Testis (tissue), 2 donors: ENCODE measurements at regions not wholly inside any gene's neighbourhood (a gene's known extent, or its start where the extent isn't known, plus 50 kb on each side); places are given as distances from the start of the nearest gene placed in this dataset.
A peak's percentile ranks its signal among the peaks of the same experiment; 100 is the strongest.
"Not testable (repeated sequence)": the region's sequence is repeated elsewhere in the genome, so short reads cannot be mapped to it uniquely, and the experiment has no call there.

Source experiments
- DNase-seq: peaks from one replicate; pipeline ENCODE4 v3.0.0-alpha.2; 2019
- H3K27ac ChIP-seq, 2 donors: fragments of 200-600 bp; sonication (generic); one replicate each; pipeline ENCODE4 v1.5.1; 2019
- H3K27me3 ChIP-seq: fragments of 200-600 bp; sonication (generic); one replicate; pipeline ENCODE4 v1.5.1; 2019
- H3K36me3 ChIP-seq: fragments of 200-600 bp; sonication (generic); one replicate; pipeline ENCODE4 v1.5.1; 2017; ENCODE audit warnings: low read depth; ENCODE audit errors: missing control alignments
- H3K4me1 ChIP-seq: fragments of 200-600 bp; sonication (generic); one replicate; pipeline ENCODE4 v1.5.1; 2019
- H3K4me3 ChIP-seq, 2 donors: fragments of 200-600 bp; sonication (generic); one replicate each; pipeline ENCODE4 v1.5.1; 2017 to 2019
- H3K9me3 ChIP-seq: fragments of 200-600 bp; sonication (generic); one replicate; pipeline ENCODE4 v1.5.1; 2017
- POLR2A ChIP-seq: fragments of 450-650 bp; IDR thresholded peaks from one replicate; pipeline ENCODE4 v1.6.1; 2017; ENCODE audit warnings: antibody characterized with exemption, mild to moderate bottlenecking, moderate library complexity
- WGBS, 2 donors: methylation state at CpG; one replicate each; pipeline ENCODE4 v1.1.5; 2018; 5-methylcytosine and 5-hydroxymethylcytosine counted together
- intact Hi-C: fragments of 100-400 bp; cut with DNase I; formaldehyde crosslinking; loops from one replicate; pipeline ENCODE4 v1.15.1; 2023; ENCODE audit warnings: low total_unique reads
- TF ChIP-seq, protein P1 (sequence below), 3 experiments: fragments of 450-650 bp in 2 of 3; fragments of 200-600 bp in 1 of 3; sonication (generic) in 1 of 3; IDR thresholded peaks; one replicate each; pipeline ENCODE4 v1.5.1; 2016 to 2019; ENCODE audit warnings: antibody characterized with exemption in 3 of 3, mild to moderate bottlenecking in 2 of 3, moderate library complexity in 1 of 3

- no peak for DNase-seq
- no peak for TF ChIP-seq POLR2A
- TF ChIP-seq, protein P1, sequence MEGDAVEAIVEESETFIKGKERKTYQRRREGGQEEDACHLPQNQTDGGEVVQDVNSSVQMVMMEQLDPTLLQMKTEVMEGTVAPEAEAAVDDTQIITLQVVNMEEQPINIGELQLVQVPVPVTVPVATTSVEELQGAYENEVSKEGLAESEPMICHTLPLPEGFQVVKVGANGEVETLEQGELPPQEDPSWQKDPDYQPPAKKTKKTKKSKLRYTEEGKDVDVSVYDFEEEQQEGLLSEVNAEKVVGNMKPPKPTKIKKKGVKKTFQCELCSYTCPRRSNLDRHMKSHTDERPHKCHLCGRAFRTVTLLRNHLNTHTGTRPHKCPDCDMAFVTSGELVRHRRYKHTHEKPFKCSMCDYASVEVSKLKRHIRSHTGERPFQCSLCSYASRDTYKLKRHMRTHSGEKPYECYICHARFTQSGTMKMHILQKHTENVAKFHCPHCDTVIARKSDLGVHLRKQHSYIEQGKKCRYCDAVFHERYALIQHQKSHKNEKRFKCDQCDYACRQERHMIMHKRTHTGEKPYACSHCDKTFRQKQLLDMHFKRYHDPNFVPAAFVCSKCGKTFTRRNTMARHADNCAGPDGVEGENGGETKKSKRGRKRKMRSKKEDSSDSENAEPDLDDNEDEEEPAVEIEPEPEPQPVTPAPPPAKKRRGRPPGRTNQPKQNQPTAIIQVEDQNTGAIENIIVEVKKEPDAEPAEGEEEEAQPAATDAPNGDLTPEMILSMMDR (IDR thresholded peaks at IDR 0.05), result no peak
- Histone ChIP-seq H3K27me3 (no peaks in the 10 kb centered on the region), H3K36me3 (no peaks in the 10 kb centered on the region), H3K9me3 (no peaks in the 10 kb centered on the region), H3K4me1 (no peaks in the 10 kb centered on the region), H3K4me3 (no peak overlapping the region), H3K27ac (no peak overlapping the region)
- WGBS, 2 donors, result 71 to 91% methylated on average over 12 of the region's 12 CpGs
- intact Hi-C loops, result no loop called here
These were observed 894.8 kb upstream of the EPHA5 start for GRCh38 chr4:66564901-66565651.

GRCh38 chr4:66562276-66562806 lies 892.1 kb upstream of the EPHA5 start:
- Histone ChIP-seq H3K4me3 (no peak overlapping the region), H3K4me1 (no peaks in the 10 kb centered on the region), H3K9me3 (no peaks in the 10 kb centered on the region), H3K27me3 (no peaks in the 10 kb centered on the region), H3K27ac (no peak overlapping the region), H3K36me3 (no peaks in the 10 kb centered on the region)
- DNase-seq, result no peak
- intact Hi-C loops, result no loop called here
- TF ChIP-seq, protein P1 (IDR thresholded peaks at IDR 0.05), result no peak
- TF ChIP-seq POLR2A, result no peak

GRCh38 chr4:66561465-66562053 lies 891.3 kb upstream of the EPHA5 start:
- H3K27me3 ChIP-seq, intact Hi-C loops, H3K27ac ChIP-seq, H3K9me3 ChIP-seq, H3K36me3 ChIP-seq, H3K4me1 ChIP-seq: not testable (repeated sequence)
- WGBS, 2 donors, result 66 to 84% methylated on average over 6 to 9 of the region's 42 CpGs
- H3K4me3 ChIP-seq, result peak overlapping the region; percentile 33 to 34
- peak; percentile 28 for DNase-seq

GRCh38 chr4:66558651-66559050 lies 888.4 kb upstream of the EPHA5 start:
- H3K27ac ChIP-seq, result no peak overlapping the region
- no peaks in the 10 kb centered on the region for H3K27me3 ChIP-seq
- no peak for TF ChIP-seq POLR2A
- TF ChIP-seq, protein P1 (IDR thresholded peaks at IDR 0.05), result no peak
- no peaks in the 10 kb centered on the region for H3K36me3 ChIP-seq
- no peaks in the 10 kb centered on the region for H3K9me3 ChIP-seq
- H3K4me3 ChIP-seq, result no peak overlapping the region
- intact Hi-C loops, result no loop called here
- H3K4me1 ChIP-seq, result no peaks in the 10 kb centered on the region
- DNase-seq, result no peak

DNA sequence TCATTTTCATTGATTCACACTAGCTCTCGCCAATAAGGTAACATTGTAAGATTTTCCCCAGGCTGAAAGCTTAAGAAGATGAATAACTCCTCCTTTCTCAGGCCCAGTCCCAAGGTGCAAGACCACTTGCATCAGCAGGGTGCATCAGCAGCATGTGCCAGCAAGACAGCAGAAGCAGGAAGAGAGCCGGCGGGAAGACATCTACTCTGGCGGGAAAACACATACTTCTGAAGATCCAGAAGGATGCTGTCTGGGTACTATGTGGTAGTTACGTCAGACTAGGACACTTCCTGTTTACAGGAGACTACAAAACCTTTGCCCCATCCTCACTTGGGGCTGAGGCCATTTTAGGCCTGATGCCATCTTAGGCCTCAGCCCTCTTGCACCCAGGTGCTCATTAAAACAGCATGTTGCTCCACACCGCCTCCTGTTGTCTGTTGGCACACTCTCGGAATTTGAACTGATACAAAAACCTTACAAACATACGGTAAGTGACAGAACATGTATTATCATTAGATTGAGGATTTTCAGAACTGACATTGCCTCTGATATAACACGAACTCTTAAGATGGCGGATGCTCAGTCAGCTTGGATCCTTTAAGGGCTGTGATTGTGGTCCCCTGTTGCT lies 886.5 kb upstream of the EPHA5 start:
- H3K9me3 ChIP-seq, result no peaks in the 10 kb centered on the region
- intact Hi-C loops, result no loop called here
- TF ChIP-seq, protein P1 (IDR thresholded peaks at IDR 0.05), result no peak
- no peak for TF ChIP-seq POLR2A
- H3K36me3 ChIP-seq, result no peaks in the 10 kb centered on the region
- H3K27ac ChIP-seq, result no peak overlapping the region
- DNase-seq, result no peak
- no peak overlapping the region for H3K4me3 ChIP-seq
- WGBS, 2 donors, result 74 to 85% methylated on average over 10 of the region's 10 CpGs
- H3K4me1 ChIP-seq, result no peaks in the 10 kb centered on the region
- H3K27me3 ChIP-seq, result no peaks in the 10 kb centered on the region
